ENCODE measurements at regions not wholly inside any gene's neighbourhood (a gene's known extent, or its start where the extent isn't known, plus 50 kb on each side); places are given as distances from the start of the nearest gene placed in this dataset.

DNA sequence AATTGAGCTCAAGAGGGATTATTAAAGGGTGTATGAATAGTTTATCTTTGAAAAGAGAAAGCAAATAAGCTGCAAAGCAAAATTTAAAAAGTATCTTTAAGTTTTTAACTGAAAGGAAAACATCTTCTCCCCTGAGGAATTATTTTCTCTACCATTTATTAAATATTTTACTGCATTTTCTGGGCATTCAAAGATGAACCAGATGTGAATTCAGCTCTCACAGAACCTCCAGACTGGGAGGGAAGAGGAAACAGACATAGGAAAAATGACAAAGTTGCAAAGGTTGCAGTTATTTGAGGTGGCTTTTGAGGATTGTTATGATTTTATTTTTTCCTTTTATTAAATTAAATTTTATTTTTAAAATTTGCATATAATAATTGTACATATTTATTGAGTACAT is 122.7 kb upstream of the SESN3 start:
- no peak for DNase-seq (ENCODE audit: low read depth in 2 of 2)

- no peak for DNase-seq (ENCODE audit: low read depth in 2 of 2)
These were observed 121.8 kb upstream of the SESN3 start for GRCh38 chr11:95352733-95353346.

- no peak for DNase-seq (ENCODE audit: low read depth in 2 of 2)
These were observed 118.4 kb upstream of the SESN3 start for GRCh38 chr11:95349345-95349942.

DNA sequence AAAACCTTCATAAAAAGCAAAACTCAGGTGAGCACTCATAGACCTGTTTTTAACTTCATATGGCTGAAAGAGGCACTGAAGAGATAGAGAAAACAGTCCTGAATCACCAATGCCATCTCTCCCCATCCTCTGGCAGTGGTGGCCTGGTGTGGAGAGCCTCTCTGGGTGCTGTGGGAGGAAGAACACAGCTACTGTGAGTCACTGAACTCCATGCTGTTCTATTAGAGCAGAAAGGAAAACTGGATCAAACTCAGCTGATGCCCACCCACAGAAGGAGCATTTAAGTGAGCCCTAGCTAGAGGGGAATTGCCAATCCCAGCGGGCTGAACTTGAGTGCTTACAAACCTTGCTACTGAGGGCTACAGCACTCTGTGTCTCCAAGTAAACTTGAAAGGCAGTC is 115.3 kb upstream of the SESN3 start:
- DNase-seq (ENCODE audit: low read depth in 2 of 2), result no peak

DNA sequence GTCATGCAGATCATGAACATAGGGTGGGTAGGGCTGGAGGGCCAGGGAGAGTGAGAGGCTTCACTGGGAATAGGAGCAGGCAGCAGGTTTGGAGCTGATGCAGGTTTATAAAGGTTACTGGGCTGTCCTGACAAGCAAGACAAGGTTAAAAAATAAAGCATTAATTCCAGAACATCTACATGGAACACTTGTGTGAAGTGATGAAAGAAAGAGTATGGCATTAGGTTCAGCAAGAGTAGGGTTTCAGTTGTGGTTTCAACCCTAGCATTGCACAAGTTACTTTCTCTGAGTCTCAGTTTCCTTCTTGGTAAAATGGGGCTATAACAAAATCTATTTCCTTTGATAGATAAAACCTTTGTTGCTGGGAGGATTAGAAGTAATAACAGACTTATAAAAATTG is 114.6 kb upstream of the SESN3 start:
- no peak for DNase-seq (ENCODE audit: low read depth in 2 of 2)

DNA sequence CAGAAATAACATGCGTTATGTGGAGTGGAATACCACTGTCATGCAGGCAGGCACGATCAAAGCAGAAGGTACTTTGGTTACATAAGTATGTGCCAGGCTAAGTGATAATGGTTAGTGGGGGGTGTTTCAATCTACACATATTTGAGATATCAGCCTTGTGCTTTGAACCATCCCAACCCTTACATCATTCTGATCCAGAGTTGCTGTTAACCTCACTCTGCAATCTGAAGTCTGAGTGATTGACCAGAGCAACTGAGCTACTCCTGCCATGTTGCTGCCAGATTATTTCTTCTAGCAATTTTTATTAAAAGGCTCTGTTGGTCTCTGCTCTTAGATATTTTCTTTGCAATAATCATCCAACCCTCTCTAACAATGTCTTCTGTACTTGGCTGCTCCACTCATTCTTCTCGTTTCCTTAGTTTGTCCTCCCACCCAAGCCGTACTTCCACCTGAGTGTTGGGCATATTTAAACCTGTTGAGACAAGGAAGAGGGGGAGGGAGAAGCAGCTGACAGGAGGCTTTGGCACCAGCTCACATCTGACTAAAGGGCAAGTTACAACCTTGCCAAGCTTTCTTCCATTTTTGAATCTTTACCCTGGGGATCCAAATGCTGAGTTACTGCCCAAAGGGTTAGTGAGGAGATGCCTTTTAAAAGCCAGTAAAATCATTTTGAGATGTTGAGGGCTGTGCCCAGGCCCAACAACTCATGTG is 114.1 kb upstream of the SESN3 start:
- no peak for DNase-seq (ENCODE audit: low read depth in 2 of 2)

DNA sequence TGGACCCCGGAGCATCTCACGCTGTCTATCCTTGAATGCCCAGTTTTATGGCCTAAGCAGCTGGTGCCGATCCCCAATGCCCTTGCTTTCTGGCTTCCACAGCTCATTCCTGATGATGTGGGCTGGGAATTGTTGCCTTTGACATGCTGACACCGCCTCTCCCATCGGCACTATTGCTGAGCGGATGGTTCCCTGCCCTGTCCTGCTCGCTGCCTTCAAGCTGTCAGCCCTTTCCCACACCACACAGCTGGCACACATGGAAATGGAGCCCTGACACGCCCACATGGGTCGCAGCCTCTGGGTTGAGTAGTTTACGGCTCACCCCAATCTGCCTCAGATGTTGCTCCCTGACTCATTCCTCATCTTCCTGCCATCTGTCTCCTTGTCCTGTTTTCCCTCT is 110.2 kb upstream of the SESN3 start:
- DNase-seq (ENCODE audit: low read depth in 2 of 2), result no peak

DNA sequence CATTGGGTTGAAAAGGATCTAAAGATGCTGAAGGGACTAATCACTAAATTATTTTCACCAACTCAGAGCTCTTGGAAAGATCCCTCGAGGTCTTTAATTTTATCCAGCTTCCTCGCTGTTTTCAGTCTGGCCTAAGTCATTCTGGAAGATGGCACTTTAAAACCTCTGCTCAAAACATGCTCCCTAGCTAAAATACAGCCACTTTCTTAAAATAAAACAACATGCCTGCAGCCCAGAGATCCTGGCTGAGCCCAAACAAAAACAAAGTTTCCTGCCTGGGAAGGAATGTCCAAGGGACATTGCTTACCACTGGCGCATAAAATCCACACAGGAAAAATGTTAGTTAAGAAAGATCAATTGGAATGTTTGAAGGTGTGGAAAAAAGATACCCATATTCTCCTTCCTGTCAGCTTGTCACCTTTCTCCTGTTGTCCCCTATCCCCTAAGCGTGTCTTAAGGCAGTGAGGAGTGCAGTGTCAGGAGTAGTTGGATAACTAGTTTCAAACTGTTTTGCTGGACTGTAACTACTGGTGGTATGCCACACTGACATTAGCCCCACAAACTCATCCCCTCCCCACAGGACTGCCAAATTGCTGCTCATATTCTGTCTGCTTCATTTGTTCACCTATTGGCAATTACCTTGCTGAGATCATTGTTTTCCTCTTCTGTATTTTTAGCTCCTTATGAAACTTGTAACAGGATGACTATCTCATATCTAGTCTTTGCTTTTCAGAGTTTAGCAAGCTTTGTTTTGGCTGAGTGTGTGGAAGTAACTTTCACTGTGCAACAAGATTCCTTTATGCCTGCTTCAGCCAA is 108.3 kb upstream of the SESN3 start:
- DNase-seq (ENCODE audit: low read depth in 2 of 2), result no peak

DNA sequence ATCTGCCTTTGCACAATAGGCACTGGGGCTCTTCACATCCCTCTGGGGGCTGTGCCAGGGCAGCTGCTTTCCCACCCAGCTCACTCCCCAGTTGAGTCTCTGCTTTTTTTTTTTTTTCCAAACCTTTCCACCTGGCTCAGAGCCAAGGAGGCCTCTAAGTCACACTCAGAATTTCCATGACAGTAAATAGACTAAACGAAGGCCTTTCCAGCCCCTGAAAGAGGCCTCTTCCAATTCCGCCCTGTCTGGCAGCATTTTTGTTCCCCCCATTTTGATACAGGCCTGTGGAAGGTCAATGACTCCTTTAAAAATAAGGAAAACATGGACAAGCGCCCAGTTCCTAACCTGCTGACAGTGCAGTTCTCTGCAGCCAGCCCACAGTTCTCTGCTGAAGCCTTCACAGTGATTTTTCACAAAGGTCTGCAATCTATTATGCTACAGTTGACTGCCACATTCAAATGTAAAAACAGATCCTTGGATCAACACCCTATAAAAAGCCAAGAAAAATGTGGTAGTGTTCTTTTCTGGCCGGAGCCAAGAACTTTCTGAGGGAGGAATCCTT is 107.5 kb upstream of the SESN3 start:
- no peak for DNase-seq (ENCODE audit: low read depth in 2 of 2)

DNA sequence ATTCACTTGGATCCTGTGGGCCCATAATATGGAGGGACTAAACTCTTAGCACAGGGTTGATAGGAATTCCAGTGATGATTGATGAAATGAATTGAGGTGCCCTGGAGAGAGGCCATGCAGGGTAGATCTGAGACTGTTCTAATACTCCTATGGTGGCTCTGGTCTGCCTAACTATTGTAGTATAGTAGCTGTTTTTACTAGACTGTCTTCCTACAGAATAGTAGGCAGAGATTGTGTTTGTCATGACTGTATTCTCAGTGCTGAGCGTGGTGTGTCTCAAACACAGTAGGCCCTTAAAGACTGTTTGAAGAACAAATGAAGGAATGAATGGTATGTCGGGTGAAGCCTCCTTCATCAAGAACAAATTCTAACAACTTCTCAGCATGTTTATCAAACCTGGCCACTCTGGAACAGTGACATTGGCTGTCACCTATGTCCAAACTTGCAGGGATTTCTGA is 107.0 kb upstream of the SESN3 start:
- no peak for DNase-seq (ENCODE audit: low read depth in 2 of 2)

DNA sequence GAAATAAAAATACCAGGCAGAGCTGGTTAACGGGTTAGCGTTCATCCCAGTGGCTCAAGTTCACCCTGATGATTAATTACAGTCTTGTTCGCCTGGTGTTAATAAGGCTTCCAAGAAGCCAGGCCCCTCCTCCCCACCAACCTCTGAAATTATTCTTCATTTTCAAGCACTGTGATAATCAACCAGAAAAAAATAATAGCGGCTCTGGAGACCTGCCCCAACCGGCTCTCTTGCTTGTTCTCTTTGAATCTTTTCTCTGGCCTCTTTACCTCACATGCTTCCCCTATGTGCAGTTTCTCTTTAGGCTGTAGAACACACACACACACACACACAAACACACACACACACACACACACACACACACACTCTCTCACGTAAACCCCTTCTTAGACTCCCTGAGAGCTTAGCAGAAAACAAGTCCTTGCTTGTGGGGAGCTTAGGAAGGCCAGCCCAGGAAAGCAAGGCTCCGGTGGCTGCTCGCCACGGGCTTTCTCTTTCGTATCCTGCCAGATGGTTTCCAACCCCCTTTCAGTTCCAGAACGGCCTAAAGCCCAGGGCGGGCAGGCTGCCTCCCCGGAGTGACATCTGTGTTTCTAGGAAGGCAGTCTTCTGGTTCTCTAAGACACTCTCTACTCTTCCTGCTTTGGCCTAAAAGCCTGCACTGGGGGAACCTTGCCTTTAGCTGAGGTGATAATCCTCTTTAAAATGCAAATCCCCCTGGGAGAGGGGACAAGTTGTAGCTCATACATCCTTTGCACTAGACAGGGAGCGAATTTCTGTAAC is 106.4 kb upstream of the SESN3 start:
- peak in 1 of 2 donors; percentile 15 for DNase-seq (ENCODE audit: low read depth in 2 of 2)

DNA sequence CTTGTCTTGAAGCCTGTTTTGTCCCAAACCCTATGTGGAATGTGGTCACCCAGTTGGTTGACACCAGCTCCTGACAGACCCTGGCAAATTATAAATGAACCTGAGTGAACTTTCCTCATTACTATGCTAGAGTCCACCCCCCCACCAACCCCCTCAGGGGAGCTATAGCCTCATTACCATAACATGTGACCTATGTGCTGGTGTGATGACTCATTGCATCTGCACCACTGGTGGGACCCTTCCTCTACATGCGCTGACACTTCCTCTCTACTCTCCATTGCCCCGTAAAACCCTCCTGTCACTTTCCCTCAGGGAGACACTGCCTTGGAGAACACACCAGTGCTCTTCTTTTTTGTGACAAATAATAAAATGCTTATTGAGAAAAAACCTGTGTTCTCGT is 105.0 kb upstream of the SESN3 start:
- DNase-seq (ENCODE audit: low read depth in 2 of 2), result no peak

DNA sequence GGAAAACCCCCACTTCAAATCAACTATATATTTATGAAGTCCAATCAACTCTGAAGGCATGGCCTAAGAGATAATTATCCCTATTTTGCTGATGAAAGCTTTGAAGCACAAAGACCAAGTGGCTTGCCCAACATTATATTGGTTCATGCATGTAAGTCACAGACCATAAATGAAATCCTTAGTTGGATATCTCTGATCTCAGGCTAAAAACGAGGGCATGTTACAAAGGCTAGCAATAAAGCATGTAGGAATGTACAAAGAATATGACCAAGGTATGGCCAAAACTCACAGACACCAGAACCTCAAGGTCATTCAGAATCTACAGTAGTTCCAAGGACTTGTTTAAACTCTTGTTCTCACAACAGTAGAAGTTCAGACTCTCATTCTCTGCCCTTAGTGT is 100.2 kb upstream of the SESN3 start:
- DNase-seq (ENCODE audit: low read depth in 2 of 2), result no peak

DNA sequence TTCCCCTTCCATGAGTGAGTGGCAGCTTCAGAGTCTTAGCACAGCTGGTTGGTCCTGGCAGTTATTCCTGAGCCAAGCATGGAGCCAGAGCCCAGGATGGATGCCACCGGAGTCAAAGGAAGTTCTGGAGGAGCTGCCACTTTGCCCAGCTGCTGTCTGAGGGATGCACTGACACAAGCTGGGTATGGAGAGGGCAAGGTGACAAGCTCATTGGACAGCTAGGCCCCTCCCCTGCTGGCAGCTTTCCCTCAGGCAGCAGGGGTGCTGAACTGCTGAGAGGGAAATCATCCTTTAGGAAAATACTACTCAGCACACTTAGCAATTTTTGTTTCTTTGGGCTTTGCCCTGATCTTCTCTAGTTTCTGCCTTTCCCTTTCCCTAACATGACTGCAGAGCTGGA is 99.3 kb upstream of the SESN3 start:
- DNase-seq (ENCODE audit: low read depth in 2 of 2), result no peak

GRCh38 chr11:95327273-95327948 is 96.4 kb upstream of the SESN3 start:
- DNase-seq (ENCODE audit: low read depth in 2 of 2), result no peak

GRCh38 chr11:95325777-95326258 is 94.8 kb upstream of the SESN3 start:
- DNase-seq (ENCODE audit: low read depth in 2 of 2), result no peak

DNA sequence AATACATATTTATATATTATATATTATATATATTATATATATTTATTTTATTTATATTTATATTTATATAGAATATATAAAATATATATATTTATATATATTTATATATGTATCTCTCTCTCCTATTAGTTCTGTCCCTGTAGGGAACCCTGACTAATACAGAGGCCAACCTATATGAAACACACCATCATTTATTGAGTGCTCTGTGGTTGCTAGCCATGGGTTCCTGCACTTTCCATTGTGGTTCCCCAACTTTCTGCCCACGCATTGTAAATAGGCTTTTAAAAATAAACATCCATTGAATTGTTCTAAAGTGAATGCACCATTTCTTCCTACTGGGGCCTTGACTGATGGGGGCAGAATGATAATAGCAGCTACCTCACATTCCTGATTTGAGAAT is 93.8 kb upstream of the SESN3 start:
- no peak for DNase-seq (ENCODE audit: low read depth in 2 of 2)

DNA sequence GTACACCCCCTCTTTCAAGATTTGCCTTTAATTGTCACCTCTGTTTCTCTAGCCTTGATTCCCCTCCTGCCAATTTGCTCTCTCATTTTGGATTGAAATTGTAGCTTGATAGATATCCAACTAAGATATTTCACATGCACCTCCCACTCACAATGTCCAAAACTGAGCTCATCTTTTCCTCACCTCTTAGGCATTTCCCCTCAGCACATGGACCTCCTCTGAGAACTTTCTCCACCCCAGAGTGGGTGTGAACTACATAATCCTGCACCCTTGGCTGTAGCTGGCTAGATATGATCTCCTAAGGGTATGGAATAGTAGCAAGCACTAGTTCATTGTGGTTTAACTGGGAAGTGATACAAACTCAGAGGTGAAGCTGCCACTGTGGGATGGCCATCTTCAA is 91.5 kb upstream of the SESN3 start:
- no peak for DNase-seq (ENCODE audit: low read depth in 2 of 2)

- no peak for DNase-seq (ENCODE audit: low read depth in 2 of 2)
These were observed 87.5 kb upstream of the SESN3 start for GRCh38 chr11:95318498-95318897.

DNA sequence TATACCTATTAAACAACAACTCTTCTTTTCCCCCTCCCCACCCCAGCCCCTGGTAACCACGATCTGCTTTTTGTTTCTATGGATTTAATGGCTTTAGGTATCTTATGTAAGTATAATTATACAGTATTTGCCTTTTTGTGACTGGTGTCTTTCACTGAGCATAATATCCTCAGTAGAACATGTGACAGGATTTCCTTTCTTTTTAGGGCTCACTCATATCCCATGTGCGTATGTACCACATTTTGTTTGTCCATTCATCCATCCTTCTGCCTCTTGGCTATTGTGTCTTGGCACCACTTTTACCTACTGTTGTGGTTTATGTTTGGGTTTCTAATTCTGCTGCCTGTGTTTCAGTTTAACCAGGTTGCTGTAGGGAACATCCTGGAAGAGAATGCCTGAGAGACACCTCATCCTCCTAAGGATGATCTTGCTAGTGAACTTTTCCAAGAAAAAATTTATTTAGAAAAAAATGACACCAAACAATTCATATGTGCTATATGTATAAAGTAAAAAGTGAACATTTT is 77.6 kb upstream of the SESN3 start:
- no peak for DNase-seq (ENCODE audit: low read depth in 2 of 2)

All from stimulated activated CD4-positive, alpha-beta T cell treated with anti-CD3 and anti-CD28 coated beads, Interleukin-1b, Interleukin-23, amount 100 ng/mL, for 1 hour (primary cell).